HG03175 (cell line): ENCODE measurements at regions not wholly inside any gene's neighbourhood (a gene's known extent, or its start where the extent isn't known, plus 50 kb on each side); places are given as distances from the start of the nearest gene placed in this dataset.

Source experiments
- ATAC-seq: cut with Tn5 transposase; IDR thresholded peaks from one replicate; pipeline ENCODE4 v1.9.1; 2021; ENCODE audit warnings: mild to moderate bottlenecking, moderate library complexity; ENCODE audit not compliant: unreplicated experiment

DNA sequence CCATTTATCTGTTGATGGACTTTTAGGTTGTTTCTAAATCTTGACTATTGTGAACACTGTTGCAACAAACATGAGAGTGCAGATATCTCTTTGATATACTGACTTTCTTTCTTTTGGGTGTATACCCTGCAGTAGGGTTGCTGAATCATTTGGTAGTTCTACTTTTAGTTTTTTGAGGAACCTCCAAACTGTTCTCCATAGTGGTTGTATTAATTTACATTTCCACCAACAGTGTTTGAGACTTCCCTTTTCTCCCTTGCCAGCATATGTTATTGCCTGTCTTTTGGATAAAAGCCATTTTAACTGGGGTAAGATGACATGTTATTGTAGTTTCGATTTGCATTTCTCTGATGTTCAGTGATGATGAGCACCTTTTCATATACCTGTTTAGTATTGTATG lies 330.0 kb downstream of the DDX10 start:
- no peak for ATAC-seq

DNA sequence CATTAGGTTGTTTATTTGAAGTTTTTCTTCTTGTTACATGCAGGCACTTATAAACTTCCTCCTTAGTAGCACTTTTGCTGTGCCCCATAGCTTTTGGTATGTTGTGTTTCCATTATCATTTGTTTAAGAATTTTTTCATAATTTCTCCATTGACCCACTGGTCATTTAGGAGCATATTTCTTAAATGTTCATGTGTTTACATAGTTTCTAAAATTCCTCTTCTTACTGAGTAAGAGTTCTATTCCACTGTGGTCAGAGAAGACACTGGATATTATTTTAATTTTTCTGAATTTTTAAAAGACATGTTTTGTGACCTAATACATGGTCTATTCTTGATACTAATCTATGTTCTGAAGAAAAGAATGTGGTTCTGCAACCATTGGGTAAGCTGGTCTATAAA lies 333.0 kb downstream of the DDX10 start:
- no peak for ATAC-seq

DNA sequence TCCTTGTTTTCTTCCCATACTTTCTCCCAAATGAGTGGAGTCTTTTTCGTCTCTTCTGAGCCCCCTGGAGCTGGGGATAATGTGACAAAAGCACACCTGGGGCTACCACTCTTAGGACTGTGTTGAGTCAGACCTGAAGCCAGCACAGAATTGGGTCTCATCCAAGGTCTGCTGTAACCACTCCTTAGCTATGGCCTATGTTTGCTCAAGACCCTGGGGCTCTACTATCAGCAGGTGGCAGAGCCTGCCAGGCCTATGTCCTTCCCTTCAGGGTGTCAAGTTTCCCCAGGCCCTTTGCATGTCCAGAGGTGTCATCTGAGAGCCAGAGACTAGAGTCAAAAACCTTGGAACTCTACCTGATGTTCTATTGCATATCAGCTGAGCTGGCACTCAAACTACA lies 335.7 kb downstream of the DDX10 start:
- ATAC-seq = no peak

DNA sequence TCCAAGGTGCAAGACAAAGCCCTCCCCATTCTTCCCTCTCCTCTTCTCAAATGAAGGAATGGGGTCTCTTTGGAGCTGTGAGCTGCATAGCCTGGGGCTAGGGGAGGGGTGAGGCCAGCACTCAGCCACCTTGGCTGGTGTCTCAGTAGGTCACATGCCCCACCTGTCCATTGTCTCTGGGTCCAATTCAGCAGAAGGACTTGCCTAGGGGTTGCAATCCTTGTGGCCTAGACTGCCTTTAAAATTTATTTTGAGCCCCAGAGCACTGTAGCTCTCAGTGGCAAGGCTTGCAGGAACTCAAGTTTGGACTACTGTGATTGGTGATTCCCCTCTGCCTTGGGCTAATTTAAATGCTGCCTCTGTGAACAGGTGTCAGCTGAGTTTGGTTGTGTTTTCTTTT lies 336.7 kb downstream of the DDX10 start:
- no peak for ATAC-seq

DNA sequence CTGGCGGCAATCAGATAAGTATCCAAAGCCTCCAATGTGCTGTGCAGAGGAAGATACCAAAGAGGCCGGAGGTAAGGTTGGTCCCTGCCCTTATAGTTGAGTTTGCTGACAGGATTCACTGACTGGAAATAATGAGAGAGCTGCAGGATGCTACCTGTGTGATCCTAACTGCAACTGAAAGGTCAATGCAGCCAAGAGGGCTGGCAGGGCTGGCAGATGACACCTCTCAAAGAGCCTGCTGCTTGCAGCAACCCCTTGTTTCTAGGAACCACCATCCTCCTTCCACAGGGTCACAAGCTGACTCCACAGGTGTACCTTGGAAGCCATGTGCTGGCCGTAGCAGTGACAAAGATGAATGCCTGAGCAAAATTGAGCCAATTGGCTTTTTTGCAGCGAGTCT lies 348.1 kb downstream of the DDX10 start:
- ATAC-seq = no peak

DNA sequence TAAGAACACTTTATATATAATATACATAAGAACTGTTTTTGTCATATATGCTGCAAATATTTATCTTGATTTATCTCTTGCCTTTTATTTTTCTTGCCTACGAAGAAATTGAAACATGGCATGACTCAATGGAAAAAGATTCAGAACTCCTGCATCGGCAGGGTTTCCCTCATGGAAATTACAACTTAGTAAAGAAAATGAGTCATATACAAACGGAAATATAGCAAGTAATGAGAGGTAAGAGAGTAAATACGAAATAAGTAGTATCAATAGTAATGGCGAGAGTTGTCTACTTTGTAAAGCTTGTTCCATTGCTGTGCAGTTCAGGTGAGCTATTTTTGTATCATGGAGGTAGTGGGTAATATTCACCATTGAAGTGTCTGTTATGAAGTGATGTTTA lies 350.4 kb downstream of the DDX10 start:
- ATAC-seq = no peak

DNA sequence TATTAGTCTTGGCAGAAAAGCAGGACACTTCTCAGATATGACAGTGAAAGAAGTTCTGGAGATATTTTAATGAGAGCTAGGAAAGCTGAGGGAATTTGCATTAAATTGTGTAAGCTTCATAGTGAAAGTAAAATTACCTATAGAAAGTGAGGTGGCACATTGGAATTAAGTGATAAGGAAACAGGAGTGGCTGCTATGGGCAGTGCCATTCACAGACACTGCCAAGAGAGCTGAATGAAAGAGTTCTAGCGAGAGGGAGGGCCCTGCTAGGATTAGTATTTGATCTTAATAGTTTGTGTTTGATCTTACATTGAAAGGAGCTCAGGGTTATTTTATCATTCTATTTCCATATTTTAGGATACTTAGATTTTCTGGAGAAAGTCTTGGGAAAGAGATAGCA lies 351.9 kb downstream of the DDX10 start:
- ATAC-seq = no peak

DNA sequence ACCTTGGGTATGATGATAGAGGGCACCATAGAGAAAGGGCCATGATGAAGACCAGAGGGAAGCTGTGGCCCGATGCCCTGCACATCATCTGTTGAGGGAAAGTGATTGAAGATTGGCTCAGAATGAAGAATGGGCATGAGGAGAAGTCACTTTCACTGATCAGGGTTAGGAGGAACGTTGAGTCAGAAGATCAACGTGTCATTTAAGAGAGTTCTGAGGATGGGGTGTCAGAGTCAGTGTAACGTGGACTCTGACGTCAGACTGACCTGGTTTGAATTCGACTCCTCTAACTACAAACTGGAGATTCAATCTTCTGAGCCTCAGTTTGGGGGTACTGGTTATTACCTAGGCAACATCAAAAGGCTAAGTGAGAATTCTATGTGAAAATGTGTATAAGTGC lies 352.6 kb downstream of the DDX10 start:
- ATAC-seq = no peak

DNA sequence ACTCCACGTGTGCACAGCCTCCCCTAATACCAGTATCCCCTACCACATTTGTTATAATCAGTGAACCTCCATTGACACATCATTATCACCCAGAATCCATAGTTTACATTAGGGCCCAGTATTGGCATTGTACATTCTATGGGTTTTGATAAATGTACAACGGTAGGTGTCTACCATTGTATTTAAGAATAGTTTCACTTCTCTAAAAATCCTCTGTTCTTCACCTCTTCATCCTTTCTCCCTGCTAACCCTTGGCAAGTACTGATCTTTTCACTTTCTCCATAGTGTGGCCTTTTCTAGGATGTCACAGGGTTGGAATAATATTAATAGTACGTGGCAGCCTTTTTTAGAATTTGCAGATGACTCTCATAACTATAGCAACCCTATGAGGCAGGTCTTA lies 353.8 kb downstream of the DDX10 start:
- ATAC-seq = no peak

DNA sequence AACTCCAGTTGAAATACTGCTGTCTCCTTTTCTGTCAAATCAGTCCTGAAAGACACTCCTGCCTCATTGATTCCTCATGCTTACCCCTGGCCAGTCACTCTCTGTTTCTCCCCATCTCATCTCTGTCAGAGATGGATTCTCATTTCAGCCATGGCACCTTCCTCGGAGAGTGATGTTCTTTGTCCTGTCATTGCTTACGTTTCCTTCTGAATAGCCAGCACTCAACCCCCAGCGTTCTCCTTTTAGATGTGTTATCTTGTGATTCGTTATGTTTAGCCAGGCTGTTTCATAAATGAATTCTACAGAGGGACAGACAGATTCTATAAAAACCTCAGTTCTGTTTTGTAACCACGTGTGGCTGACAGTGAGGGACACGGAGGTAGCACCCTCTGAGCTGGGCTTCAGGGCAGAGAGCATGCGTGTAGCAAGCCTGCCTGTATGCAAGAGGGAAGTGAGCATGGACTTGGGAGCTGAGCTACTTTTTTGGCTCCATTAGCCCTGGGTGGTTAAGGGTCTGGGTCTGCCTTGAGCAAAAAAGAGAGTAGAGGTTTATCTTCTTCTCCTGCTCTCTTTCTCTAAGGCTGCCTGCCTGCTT lies 354.6 kb downstream of the DDX10 start:
- no peak for ATAC-seq

DNA sequence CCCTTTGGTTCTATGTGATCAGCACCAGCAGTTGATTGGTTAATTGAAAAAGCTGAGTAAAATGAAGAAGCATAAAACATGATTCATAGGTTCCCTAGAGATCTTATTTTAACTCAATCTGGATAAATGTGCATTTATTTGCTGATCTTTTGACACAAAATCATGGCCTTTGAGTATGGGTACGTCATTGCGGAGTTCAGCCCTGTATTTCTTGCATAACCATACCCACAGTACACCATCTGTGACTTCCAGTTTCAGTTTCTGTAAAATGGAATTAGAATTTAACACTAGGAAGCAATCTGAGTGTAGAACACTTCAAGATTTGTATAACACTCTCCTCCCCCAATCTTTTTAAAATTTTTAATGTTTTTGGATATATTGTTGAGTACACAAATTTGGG lies 358.2 kb downstream of the DDX10 start:
- no peak for ATAC-seq

DNA sequence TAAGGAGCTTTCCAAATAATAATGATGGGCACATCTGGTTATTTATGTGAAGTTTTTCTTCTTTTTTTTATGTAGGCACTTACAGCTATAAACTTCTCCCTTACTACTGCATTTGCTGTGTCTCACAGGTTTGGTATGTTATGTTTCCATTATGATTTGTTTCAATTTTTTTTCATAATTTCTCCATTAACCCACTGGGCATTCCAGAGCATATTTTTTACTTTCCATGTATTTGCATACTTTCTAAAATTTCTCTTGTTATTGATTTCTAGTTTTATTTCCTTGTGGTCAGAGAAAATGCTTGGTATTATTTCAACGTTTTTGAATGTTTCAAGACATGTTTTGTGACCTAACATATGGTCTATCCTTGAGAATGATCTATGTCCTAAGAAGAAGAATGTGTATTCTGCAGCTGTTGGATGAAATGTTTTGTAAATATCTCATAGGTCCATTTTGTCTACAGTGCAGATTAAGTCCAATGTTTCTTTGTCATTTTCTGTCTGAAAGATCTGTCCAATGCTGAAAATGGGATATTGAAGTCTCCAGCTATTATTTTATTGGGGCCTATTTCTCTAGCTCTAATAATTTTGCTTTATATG lies 362.1 kb downstream of the DDX10 start:
- no peak for ATAC-seq

DNA sequence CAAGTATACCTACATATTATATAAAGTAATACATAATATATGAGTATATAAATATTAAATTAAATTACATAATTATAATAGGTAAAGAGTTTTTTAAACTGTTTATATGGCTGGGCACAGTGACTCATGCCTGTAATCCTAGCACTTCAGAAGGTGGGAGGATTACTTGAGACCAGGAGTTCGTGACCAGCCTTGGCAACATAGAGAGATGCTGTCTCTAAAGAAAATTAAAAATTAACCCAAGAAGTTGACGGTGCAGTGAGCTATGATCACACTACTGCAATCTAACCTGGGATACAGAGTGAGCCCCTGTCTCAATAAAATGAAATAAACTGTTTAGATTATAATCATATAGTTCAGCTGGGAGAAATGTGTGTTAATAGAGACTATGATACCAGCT lies 363.0 kb downstream of the DDX10 start:
- no peak for ATAC-seq

DNA sequence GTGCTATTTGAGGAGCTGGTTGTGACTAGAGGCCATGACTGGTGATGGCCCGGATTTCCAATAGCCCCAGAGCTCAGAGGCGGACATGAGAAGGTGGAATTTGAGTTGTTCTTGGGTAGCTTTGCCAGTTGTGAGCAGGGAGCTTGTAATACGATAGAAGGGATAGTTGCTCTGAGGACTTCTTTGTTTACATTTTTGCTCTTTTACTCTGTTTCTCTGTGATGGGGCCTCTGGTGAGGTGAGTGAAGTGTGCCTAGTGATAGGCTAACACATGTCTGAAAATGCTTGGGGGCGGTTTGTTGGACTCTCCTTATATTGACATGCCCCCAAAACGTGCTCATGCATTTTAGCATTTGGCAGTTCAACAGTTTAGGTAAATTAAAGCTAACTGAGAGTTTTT lies 365.1 kb downstream of the DDX10 start:
- no peak for ATAC-seq

DNA sequence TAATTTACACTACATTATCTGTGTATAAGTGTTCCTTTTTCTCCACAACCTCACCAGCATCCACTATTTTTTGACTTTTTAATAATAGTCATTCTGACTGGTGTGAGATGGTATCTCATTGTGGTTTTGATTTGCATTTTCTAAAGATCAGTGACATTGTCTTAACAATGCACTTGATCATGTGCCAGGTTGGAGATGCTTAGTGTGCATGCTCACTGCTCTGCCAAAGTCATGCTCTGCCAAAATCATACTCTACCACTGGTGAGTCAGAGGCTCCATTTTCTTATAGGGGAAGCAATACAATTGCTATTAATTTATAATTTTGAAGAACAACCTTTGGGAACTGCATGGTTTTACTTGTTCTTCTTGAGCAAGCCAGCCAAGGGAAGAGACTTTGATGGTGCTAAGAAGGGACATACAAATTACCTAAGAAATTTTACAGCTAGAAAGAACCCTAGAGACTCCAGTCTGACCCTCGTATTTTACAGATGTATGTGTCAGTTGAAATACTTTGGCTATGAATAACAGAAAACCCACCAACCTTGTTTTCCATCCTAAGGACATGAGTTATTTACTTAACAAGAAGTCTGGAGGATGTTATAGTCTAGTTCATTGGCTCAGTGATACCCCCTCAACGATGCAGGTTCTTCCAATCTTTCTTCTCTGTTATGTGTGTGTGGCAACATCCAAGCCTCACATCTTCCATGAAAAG lies 368.9 kb downstream of the DDX10 start:
- no peak for ATAC-seq

DNA sequence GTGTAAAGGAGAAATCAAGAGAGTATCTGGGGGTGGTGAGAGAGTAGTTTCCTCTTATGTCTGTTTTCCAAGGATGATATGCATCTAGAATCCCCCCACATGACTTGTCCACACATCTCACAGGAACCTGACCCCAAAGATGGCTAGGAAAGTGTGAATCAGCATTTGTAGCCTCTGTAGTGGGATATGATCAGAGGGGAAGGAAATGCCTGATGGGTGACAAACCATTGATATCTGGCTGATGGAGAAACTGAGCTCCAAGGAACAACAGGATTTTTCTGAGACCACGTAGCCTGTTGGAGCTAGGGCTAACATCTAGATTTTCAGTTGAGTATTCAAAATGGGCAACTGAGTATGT lies 369.4 kb downstream of the DDX10 start:
- ATAC-seq = no peak

DNA sequence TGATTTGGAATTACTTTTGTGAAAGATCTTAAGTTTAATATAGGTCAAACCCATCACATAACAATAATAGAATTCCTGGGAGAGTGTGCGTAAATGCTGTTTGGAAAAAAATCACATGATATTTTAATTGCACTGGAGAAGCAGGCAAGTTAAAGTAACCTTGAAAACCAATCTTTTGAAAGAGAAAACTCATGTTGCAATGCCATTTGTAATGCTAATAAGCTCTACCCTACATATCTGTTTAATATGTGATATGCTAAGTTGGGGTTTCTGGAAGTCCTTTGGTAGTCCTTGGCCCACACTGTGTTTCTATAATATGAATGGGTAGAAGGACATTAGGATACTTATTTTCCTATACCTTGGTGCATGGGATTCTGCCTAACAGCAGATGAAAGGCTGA lies 370.4 kb downstream of the DDX10 start:
- ATAC-seq = no peak

DNA sequence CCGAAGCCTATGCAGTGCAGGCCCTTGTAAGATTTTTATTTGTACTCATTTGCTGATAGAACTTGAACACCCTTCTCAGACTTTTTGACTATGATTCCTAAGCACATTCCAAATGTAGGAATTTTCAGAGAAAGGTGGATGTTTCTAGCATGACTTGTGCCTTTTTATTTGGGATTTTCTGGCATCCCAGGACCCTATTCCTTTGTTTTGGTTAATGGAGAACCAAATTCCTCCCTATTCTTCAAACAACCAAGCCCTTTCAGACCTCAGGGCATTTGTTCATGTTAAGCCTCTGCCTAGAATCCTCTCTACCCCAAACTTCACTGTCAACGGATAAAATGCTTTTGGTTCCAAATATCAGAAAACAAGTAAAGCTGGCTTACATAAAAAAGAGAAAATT lies 371.1 kb downstream of the DDX10 start:
- ATAC-seq = no peak

DNA sequence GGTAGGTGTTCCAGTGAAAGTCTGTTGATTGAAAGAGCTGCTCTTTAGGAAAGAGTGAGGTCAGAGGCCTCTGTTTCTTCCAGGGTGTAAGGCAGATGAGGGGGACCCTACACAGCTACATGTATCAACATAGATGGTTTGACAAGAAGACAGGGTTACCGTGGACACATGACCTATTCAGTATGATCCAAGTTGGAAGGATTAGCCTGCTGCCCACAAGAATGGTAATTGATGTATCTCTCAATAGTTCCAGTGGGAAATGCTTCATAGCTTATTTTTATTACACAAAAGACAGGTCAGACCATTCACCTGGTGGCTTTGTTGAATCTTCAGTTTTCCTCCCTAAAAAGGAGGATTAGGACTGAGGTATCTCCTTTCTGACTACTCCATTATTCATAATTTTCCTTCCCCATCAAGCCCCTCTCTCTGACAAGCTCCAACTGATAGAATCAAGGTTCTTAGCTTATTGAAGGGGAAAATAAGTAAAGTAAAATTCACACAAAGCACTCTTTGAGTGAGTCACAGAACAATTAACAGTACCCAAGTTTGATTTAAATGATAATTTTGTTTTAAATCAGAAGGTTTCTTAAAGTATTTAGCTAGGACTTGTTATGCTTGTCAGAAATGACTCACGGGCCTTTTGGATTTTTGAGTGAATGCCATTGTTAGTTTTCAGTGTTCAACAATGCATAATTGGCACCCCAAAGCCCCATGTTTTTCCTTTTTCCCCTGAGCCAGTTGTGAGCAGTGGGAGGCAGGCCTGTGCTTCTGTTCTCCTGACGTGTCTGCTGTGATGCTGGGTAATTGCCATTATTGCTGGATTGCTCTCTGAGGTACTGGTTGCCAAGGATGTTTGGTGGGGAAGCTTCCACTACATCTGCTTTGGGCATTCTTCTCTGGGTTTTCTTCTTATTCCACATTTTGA lies 373.2 kb downstream of the DDX10 start:
- no peak for ATAC-seq

DNA sequence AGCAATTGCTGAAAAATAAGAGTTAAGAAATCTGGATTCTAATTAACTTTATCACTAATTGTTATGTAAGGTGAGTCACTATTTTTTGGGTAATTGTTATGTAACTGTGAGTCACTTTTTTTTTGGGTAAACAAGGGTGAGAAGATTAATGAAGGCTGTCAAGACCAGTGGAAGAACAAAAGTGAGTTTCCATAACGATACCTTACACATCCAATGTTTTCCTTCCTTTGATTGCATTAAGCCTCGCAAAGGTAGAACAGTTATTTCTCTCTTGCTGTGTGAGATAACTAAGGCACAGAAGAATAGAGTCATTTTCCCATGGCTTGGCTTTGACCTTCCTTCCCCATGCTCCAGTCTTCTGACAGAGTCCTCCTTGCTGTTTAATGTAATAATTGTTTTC lies 374.7 kb downstream of the DDX10 start:
- no peak for ATAC-seq

DNA sequence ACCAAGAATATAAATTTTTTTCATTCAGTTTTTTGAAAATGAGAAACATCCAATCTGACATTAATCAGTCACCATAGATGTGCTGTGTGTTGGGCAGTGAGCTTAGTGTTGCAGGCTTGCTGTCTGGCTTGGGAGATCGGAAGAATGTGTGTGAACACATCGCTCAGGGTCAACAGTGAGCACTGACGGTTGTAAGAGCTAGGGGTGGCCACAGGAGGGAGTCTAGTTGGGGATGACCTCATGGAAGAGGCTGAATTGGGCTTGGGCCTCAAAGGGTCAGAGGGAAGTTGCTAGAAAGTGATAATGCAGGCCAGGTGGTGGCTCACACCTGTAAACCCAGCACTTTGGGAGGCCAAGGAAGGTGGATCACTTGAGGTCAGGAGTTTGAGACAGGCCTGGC lies 375.4 kb downstream of the DDX10 start:
- ATAC-seq = peak; percentile 41

DNA sequence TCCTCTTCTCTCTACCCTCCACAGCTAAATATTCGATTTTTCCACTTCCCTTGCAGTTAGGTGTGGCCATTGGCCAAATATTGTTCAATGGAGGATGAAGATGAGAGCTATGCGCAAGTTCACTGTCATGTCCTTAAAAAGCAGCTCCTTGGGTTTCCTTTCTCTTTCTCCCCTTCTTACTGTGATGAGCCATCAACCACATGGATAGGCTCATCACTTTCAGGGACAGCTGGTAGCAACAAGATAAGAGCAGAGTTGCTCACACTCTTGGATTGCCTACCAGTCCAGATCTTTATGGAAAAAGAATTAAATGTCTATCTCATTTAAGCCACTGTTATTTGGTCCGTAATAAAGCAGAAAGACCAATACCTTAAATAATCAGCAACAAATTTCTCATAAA lies 377.0 kb downstream of the DDX10 start:
- ATAC-seq = no peak
